OCI-LY7 (cell line): ENCODE measurements at regions not wholly inside any gene's neighbourhood (a gene's known extent, or its start where the extent isn't known, plus 50 kb on each side); places are given as distances from the start of the nearest gene placed in this dataset.

Source experiments
- BruUV-seq: library from RNA; stranded (reverse); fragments of 400-500 nt; replicated peaks from 2 replicates; lab custom pipeline; 2021; lab: Mats Ljungman, UMichigan
- CTCF ChIA-PET: fragments of 300-600 bp; sonication (Branson Sonifier 250); formaldehyde crosslinking; loops from one replicate; lab custom pipeline; 2022; ENCODE audit warnings: antibody characterized with exemption; ENCODE audit not compliant: unreplicated experiment; lab: Charles Lee
- POLR2A ChIA-PET: fragments of 300-600 bp; sonication (Branson Sonifier 250); formaldehyde crosslinking; loops from one replicate; lab custom pipeline; 2022; ENCODE audit warnings: antibody characterized with exemption; lab: Charles Lee
- DNase-seq: peaks from one replicate; pipeline ENCODE4 v3.0.0-alpha.2; 2015; ENCODE audit warnings: low spot score
- H2AFZ ChIP-seq: fragments of 200-600 bp; sonication (generic), shearing (Covaris generic); 2 replicates; pipeline ENCODE4 v1.6.1; 2014; ENCODE audit warnings: mild to moderate bottlenecking, antibody characterized with exemption, low read length, moderate library complexity
- H3K27ac ChIP-seq: fragments of 200-600 bp; sonication (generic); 2 replicates; pipeline ENCODE4 v1.5.1; 2014; ENCODE audit warnings: mixed run types, low read depth, mild to moderate bottlenecking, moderate library complexity, low read length, inconsistent platforms; ENCODE audit not compliant: poor library complexity, severe bottlenecking
- H3K36me3 ChIP-seq: fragments of 200-600 bp; sonication (generic); 2 replicates; pipeline ENCODE4 v1.6.1; 2014; ENCODE audit warnings: mild to moderate bottlenecking, antibody characterized with exemption, low read length, moderate library complexity, mixed read lengths; ENCODE audit not compliant: insufficient read depth
- H3K4me1 ChIP-seq: fragments of 200-600 bp; sonication (generic); 2 replicates; pipeline ENCODE4 v1.5.1; 2014; ENCODE audit warnings: mild to moderate bottlenecking, low read length; ENCODE audit not compliant: insufficient read depth, poor library complexity, severe bottlenecking
- H3K4me2 ChIP-seq: fragments of 200-600 bp; sonication (generic); 2 replicates; pipeline ENCODE4 v1.6.1; 2014; ENCODE audit warnings: mild to moderate bottlenecking, low read length
- H3K4me3 ChIP-seq: fragments of 200-600 bp; sonication (generic); 2 replicates; pipeline ENCODE4 v1.5.1; 2014; ENCODE audit warnings: mild to moderate bottlenecking, low read depth, low read length; ENCODE audit not compliant: poor library complexity, severe bottlenecking
- H3K79me2 ChIP-seq: fragments of 200-600 bp; sonication (generic); 2 replicates; pipeline ENCODE4 v1.6.1; 2016; ENCODE audit warnings: low read depth, mild to moderate bottlenecking, low read length, moderate library complexity, mixed read lengths; ENCODE audit not compliant: insufficient read depth
- H3K9me2 ChIP-seq: fragments of 200-600 bp; sonication (generic); 2 replicates; pipeline ENCODE4 v1.6.1; 2016; ENCODE audit warnings: mild to moderate bottlenecking, low read length, mixed read lengths; ENCODE audit not compliant: insufficient read depth
- H3K9me3 ChIP-seq: fragments of 200-600 bp; sonication (generic); 2 replicates; pipeline ENCODE4 v1.6.1; 2014; ENCODE audit warnings: mild to moderate bottlenecking, mixed run types, low read length, mixed read lengths
- H4K20me1 ChIP-seq: fragments of 200-600 bp; sonication (generic); 2 replicates; pipeline ENCODE4 v1.6.1; 2014; ENCODE audit warnings: mild to moderate bottlenecking, antibody characterized with exemption, low read length, moderate library complexity, mixed read lengths; ENCODE audit not compliant: insufficient read depth
- EZH2phosphoT487 ChIP-seq: fragments of 200-600 bp; sonication (generic); IDR thresholded peaks from 2 replicates; pipeline ENCODE4 v1.6.1; 2018; ENCODE audit warnings: low read depth, borderline replicate concordance, mild to moderate bottlenecking, mixed run types, antibody characterized with exemption, low read length, moderate library complexity, mixed read lengths
- intact Hi-C: fragments of 100-400 bp; cut with micrococcal nuclease; formaldehyde crosslinking; loops from one replicate; pipeline ENCODE4 v1.10.0; 2022; ENCODE audit not compliant: unreplicated experiment
- TF ChIP-seq, protein P1 (sequence below): fragments of 200-600 bp; sonication (generic); conservative IDR thresholded peaks from 2 replicates; pipeline ENCODE4 v1.5.1; 2014; ENCODE audit warnings: mild to moderate bottlenecking, antibody characterized with exemption, low read length, moderate library complexity, mixed read lengths

DNA sequence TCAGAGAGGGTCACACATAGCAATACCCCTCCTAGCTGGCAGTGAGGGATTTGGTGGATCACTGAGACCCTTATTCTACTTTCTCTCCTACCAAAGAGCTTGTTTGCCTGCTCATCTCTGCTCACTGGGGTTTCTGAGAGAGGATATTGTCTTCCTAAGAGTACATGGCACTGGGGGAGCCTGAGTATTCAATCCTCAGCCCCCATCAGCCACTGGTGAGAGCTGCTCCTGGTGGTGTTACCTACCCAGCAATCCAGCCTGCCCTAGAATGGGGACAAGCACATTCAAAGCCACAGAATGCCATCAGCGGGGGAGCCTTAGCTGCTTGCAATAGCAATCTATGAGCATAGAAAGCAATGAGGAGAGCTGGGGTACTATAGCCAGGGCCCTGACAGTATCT lies 281.1 kb downstream of the WDR11 start:
- H3K79me2 ChIP-seq = no peaks in the 10 kb centered on the region
- POLR2A ChIA-PET = no interaction called here
- H3K4me3 ChIP-seq = no peak overlapping the region
- no peak overlapping the region for H3K4me2 ChIP-seq
- H3K36me3 ChIP-seq = no peaks in the 10 kb centered on the region
- no peak overlapping the region for H2AFZ ChIP-seq
- H3K27ac ChIP-seq = no peak overlapping the region
- H3K4me1 ChIP-seq = no peaks in the 10 kb centered on the region
- no peaks in the 10 kb centered on the region for H3K9me3 ChIP-seq
- intact Hi-C loops = no loop called here
- no TSS peak for BruUV-seq
- H3K9me2 ChIP-seq = no peaks in the 10 kb centered on the region
- no peak for DNase-seq
- no peak for TF ChIP-seq EZH2phosphoT487
- TF ChIP-seq, protein P1, sequence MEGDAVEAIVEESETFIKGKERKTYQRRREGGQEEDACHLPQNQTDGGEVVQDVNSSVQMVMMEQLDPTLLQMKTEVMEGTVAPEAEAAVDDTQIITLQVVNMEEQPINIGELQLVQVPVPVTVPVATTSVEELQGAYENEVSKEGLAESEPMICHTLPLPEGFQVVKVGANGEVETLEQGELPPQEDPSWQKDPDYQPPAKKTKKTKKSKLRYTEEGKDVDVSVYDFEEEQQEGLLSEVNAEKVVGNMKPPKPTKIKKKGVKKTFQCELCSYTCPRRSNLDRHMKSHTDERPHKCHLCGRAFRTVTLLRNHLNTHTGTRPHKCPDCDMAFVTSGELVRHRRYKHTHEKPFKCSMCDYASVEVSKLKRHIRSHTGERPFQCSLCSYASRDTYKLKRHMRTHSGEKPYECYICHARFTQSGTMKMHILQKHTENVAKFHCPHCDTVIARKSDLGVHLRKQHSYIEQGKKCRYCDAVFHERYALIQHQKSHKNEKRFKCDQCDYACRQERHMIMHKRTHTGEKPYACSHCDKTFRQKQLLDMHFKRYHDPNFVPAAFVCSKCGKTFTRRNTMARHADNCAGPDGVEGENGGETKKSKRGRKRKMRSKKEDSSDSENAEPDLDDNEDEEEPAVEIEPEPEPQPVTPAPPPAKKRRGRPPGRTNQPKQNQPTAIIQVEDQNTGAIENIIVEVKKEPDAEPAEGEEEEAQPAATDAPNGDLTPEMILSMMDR = no peak
- no peaks in the 10 kb centered on the region; the same call in 1 of the 2 replicates for H4K20me1 ChIP-seq
- CTCF ChIA-PET = no interaction called here

GRCh38 chr10:121133901-121134300 lies 282.7 kb downstream of the WDR11 start:
- POLR2A ChIA-PET = no interaction called here
- TF ChIP-seq EZH2phosphoT487 = no peak
- TF ChIP-seq, protein P1 = no peak

DNA sequence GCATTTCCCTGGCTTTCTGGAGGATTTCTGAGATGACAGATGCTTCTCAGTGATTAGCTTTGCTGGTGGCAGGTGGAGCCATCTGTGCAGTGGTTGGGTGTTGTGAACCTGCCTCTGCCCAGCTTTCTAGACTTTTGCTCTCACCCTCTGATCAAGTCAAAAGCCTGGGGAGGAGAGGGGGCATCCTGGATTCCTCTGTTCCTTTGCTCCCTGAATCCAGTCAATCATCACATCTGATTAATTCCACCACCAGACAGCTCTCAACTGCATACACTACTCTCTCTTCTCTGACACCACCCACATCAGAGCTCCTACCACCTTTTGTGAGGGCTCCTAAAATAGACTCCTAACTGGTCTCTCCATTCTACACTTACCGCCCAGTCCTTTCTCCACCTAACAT lies 283.5 kb downstream of the WDR11 start:
- ChIA-PET POLR2A (interaction anchor here (0.9 kb wide), 1 partner anchor 22 kb away, joined by 3 read pairs; no protein-coding TSS in a partner anchor), CTCF (no interaction called here)
- H3K4me3 ChIP-seq = no peak overlapping the region
- no peak overlapping the region for H3K27ac ChIP-seq
- no peak for DNase-seq
- H3K4me2 ChIP-seq = no peak overlapping the region
- BruUV-seq = no TSS peak
- no peaks in the 10 kb centered on the region for H3K9me2 ChIP-seq
- intact Hi-C loops = no loop called here
- H3K79me2 ChIP-seq = no peaks in the 10 kb centered on the region
- no peaks in the 10 kb centered on the region; the same call in 1 of the 2 replicates for H4K20me1 ChIP-seq
- H3K4me1 ChIP-seq = no peaks in the 10 kb centered on the region
- no peaks in the 10 kb centered on the region for H3K9me3 ChIP-seq
- TF ChIP-seq, protein P1 = no peak
- TF ChIP-seq EZH2phosphoT487 = no peak
- no peak overlapping the region for H2AFZ ChIP-seq
- H3K36me3 ChIP-seq = no peaks in the 10 kb centered on the region

More at GRCh38 chr10:121133901-121134300, 282.7 kb downstream of the WDR11 start:
- no peak for DNase-seq
- intact Hi-C loops = no loop called here
- H3K4me3 ChIP-seq = no peak overlapping the region
- H3K9me2 ChIP-seq = no peaks in the 10 kb centered on the region
- CTCF ChIA-PET = no interaction called here
- H2AFZ ChIP-seq = no peak overlapping the region
- no peak overlapping the region for H3K4me2 ChIP-seq
- H4K20me1 ChIP-seq = no peaks in the 10 kb centered on the region; the same call in 1 of the 2 replicates
- no TSS peak for BruUV-seq
- no peak overlapping the region for H3K27ac ChIP-seq
- no peaks in the 10 kb centered on the region for H3K79me2 ChIP-seq
- no peaks in the 10 kb centered on the region for H3K36me3 ChIP-seq
- H3K9me3 ChIP-seq = no peaks in the 10 kb centered on the region
- no peaks in the 10 kb centered on the region for H3K4me1 ChIP-seq
